ENCODE measurements at regions not wholly inside any gene's neighbourhood (a gene's known extent, or its start where the extent isn't known, plus 50 kb on each side); places are given as distances from the start of the nearest gene placed in this dataset.

GRCh38 chr3:81983382-81983781, 221.9 kb upstream of the GBE1 start:
- intact Hi-C loops (cut with DNase I) = no loop called here
- Histone ChIP-seq H3K36me3 (no peaks in the 10 kb centered on the region), H3K9me3 (no peaks in the 10 kb centered on the region), H3K4me3 (no peak overlapping the region), H3K4me1 (peaks cover 0 to 16% (median 0%) of the 10 kb centered on the region in 3 donors), H3K27me3 (no peaks in the 10 kb centered on the region), H3K27ac (no peak overlapping the region)
- DNase-seq = no peak
- TF ChIP-seq CTCF (IDR thresholded peaks at IDR 0.05) = no peak
- no peak for TF ChIP-seq POLR2A (IDR thresholded peaks at IDR 0.05)
- 78 to 79% methylated on average over 1 of the region's 1 CpG for WGBS, 2 donors

DNA sequence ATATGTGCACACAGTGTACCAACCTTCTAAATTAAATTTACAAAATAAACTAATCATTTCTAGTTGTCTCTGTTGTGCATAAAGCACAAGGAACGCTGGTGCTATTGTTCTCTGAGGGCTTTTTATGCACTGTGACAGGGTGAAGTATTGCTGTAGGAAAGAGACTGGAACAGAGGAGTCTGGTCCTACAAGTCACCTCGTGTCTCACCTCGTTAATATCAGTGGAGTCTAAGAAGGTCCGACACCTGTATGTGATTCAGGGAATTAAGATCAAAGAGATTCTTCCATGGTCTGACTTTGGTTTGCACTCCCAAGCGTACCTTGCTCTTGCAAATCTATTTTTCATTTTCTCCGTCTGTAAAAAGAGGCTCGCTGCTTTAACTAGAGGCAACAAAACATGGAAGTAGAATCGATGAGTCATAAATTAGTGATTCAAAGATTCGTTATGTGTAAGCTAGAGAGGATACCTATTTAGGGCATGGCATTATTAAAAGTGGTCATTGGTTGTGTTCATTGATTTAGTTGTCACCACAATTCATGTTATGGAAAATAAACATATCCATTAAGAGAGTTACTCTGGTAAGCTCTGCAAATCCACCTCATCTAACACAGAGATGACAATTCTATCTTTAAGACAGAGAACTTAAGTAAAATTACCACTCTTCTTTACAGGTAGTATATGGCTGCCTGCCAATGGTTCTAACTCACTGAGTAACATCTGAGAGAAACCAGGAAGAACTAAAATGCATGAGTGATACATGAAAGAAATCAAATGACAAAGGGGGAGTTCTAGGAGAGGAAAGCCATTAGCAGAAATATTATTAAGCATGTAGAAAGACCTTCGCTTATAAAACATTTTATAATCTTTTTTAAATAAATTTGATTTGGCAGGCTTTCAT, 219.4 kb upstream of the GBE1 start:
- TF ChIP-seq POLR2A (IDR thresholded peaks at IDR 0.05) (no peak), CTCF (IDR thresholded peaks at IDR 0.05) (no peak)
- WGBS, 2 donors = 27 to 53% methylated on average over 10 of the region's 10 CpGs
- Histone ChIP-seq H3K4me1 (peaks cover 0 to 16% (median 0%) of the 10 kb centered on the region in 3 donors), H3K9me3 (no peaks in the 10 kb centered on the region), H3K36me3 (no peaks in the 10 kb centered on the region), H3K27ac (peak overlapping the region in 1 of 4 donors; percentile 30), H3K27me3 (no peaks in the 10 kb centered on the region), H3K4me3 (no peak overlapping the region)
- intact Hi-C loops (cut with DNase I) = no loop called here
- DNase-seq = no peak

- 25 to 43% methylated on average over 2 of the region's 2 CpGs for WGBS, 2 donors
- TF ChIP-seq CTCF (IDR thresholded peaks at IDR 0.05) = no peak
- no peak for TF ChIP-seq POLR2A (IDR thresholded peaks at IDR 0.05)
- intact Hi-C loops (cut with DNase I) = no loop called here
- no peaks in the 10 kb centered on the region for H3K9me3 ChIP-seq
- H3K27ac ChIP-seq = no peak overlapping the region
- H3K4me3 ChIP-seq = no peak overlapping the region
- H3K36me3 ChIP-seq = no peaks in the 10 kb centered on the region
- H3K4me1 ChIP-seq = no peaks in the 10 kb centered on the region
- DNase-seq = no peak
- H3K27me3 ChIP-seq = no peaks in the 10 kb centered on the region
These were observed 213.3 kb upstream of the GBE1 start for GRCh38 chr3:81974751-81975150.

DNA sequence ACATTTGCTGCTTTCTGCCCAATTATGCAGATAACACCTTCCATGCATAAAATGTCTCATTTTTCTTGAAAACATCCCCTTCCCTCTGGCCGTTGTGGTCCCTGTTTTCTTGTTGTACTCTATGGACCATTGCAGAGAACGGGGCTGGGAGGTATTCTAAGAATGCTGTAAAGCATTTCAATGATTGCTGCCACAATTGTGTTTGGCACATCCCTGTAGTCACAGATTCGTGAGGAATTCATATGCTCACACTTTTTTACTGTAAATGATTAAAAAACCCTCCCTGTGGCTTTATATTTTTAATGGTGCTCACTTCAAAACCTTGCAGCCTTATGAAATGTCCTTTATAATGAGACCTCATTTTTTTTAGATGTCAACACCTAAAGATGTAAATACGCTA, 207.2 kb upstream of the GBE1 start:
- intact Hi-C loops (cut with DNase I) = no loop called here
- no peak overlapping the region for H3K27ac ChIP-seq
- no peak for DNase-seq
- WGBS, 2 donors = 67 to 69% methylated on average over 4 of the region's 4 CpGs
- no peaks in the 10 kb centered on the region for H3K4me1 ChIP-seq
- TF ChIP-seq CTCF (IDR thresholded peaks at IDR 0.05) = no peak
- no peak for TF ChIP-seq POLR2A (IDR thresholded peaks at IDR 0.05)
- H3K36me3 ChIP-seq = no peaks in the 10 kb centered on the region
- no peaks in the 10 kb centered on the region for H3K27me3 ChIP-seq
- H3K4me3 ChIP-seq = no peak overlapping the region
- no peaks in the 10 kb centered on the region for H3K9me3 ChIP-seq

DNA sequence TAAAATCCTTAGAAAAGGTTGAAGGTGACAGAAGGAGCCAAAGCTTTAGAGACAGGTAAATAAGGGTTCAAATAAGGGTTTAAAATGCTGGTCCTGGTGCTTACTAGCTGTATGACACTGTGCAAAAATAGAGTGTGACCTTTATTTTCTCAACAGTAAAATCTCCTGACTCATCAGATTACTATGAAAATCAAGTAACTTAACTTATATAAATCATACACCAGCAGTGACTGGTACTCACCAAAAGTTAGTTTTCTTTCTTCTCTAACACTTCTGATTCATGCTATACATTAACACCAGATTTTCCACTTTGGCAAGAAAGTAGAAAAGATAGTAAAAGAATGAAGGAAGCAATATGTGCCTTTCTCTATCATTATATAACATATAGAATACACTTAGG, 205.9 kb upstream of the GBE1 start:
- no peak overlapping the region for H3K27ac ChIP-seq
- TF ChIP-seq CTCF (IDR thresholded peaks at IDR 0.05) = no peak
- H3K36me3 ChIP-seq = no peaks in the 10 kb centered on the region
- H3K4me3 ChIP-seq = no peak overlapping the region
- intact Hi-C loops (cut with DNase I) = no loop called here
- H3K4me1 ChIP-seq = no peaks in the 10 kb centered on the region
- DNase-seq = no peak
- no peaks in the 10 kb centered on the region for H3K9me3 ChIP-seq
- no peaks in the 10 kb centered on the region for H3K27me3 ChIP-seq
